ENCODE measurements at regions not wholly inside any gene's neighbourhood (a gene's known extent, or its start where the extent isn't known, plus 50 kb on each side); places are given as distances from the start of the nearest gene placed in this dataset.

GRCh38 chr12:87813476-87814234 is 215.5 kb downstream of the C12orf50 start:
- peak; percentile 47 to 80 for DNase-seq (ENCODE audit: low read depth in 2 of 2)
- no peak for TF ChIP-seq CTCF (IDR thresholded peaks at IDR 0.05; ENCODE audit: low read depth, low read length)

DNA sequence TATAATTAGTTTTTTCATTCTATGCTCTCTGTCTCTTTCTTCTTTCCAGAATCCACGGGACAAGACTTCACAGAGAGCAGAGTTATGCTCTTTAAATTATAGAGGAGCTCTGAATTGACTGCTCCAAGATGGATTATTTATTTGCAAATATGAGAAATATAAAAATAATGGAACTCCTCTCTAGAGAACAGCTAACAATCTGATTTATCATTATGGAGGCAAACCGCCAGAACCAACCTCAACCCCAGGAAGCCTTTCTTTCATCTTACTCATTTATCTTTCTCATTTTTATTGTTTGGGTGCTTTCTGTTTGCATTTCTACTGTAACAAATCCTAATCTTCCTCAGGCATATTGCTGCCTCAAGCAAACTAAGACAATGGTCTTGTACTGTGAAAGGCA is 216.5 kb downstream of the C12orf50 start:
- no peak for TF ChIP-seq CTCF (IDR thresholded peaks at IDR 0.05; ENCODE audit: low read depth, low read length)
- H3K4me3 ChIP-seq (replicated peaks in 1 of 2; ENCODE audit: low read depth in 2 of 2, low read length in 2 of 2): no peak overlapping the region
- no peak for DNase-seq (ENCODE audit: low read depth in 2 of 2)

More at GRCh38 chr12:87813476-87814234, 215.5 kb downstream of the C12orf50 start:
- no peak overlapping the region for H3K4me3 ChIP-seq (replicated peaks in 1 of 2; ENCODE audit: low read depth in 2 of 2, low read length in 2 of 2)

- TF ChIP-seq CTCF (IDR thresholded peaks at IDR 0.05; ENCODE audit: low read depth, low read length): no peak
- DNase-seq (ENCODE audit: low read depth in 2 of 2): peak in 1 of 2 donors; percentile 44
- no peak overlapping the region for H3K4me3 ChIP-seq (replicated peaks in 1 of 2; ENCODE audit: low read depth in 2 of 2, low read length in 2 of 2)
Measured at GRCh38 chr12:87812030-87812429, 217.2 kb downstream of the C12orf50 start.

- no peak overlapping the region for H3K4me3 ChIP-seq (replicated peaks in 1 of 2; ENCODE audit: low read depth in 2 of 2, low read length in 2 of 2)
- no peak for TF ChIP-seq CTCF (IDR thresholded peaks at IDR 0.05; ENCODE audit: low read depth, low read length)
- peak in 1 of 2 donors; percentile 51 for DNase-seq (ENCODE audit: low read depth in 2 of 2)
Measured at GRCh38 chr12:87809916-87810315, 219.3 kb downstream of the C12orf50 start.

DNA sequence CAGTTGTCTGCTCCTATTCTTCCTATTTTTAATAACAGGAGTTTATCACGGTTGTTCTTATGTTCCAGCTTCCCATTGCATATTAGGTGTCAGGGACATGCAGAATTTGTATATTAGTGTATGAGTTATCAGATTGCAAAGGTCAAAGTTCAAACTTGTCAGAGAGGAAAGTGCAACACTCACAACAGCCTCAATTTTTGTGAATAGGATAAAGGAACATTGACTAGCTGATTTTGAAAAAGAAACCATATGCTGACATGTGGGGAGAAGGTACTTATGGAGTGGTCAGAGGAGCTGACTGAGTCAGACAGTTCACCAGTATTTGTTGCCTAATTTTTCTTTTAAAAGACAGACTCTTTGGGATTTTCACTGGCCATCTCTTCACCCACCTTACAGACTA is 222.1 kb downstream of the C12orf50 start:
- H3K4me3 ChIP-seq (replicated peaks in 1 of 2; ENCODE audit: low read depth in 2 of 2, low read length in 2 of 2): no peak overlapping the region
- DNase-seq (ENCODE audit: low read depth in 2 of 2): peak in 1 of 2 donors; percentile 20
- no peak for TF ChIP-seq CTCF (IDR thresholded peaks at IDR 0.05; ENCODE audit: low read depth, low read length)

DNA sequence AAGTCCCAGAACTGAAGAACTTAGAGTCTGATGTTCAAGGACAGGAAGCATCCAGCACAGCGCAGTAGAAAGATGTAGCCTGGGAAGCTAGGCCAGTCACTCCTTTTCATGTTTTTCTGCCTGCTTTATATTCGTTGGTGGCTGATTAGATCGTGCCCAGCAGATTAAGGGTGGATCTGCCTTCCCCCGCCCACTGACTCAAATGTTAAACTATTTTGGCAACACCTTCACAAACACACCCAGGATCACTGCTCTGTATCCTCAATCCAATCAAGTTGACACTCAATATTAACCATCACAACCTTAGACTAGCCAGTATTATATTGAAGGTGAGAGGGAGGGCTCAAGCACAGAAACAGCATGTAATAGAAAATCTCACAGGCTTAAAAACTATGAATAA is 222.9 kb downstream of the C12orf50 start:
- H3K4me3 ChIP-seq (replicated peaks in 1 of 2; ENCODE audit: low read depth in 2 of 2, low read length in 2 of 2): no peak overlapping the region
- no peak for DNase-seq (ENCODE audit: low read depth in 2 of 2)
- TF ChIP-seq CTCF (IDR thresholded peaks at IDR 0.05; ENCODE audit: low read depth, low read length): no peak

- no peak for TF ChIP-seq CTCF (IDR thresholded peaks at IDR 0.05; ENCODE audit: low read depth, low read length)
- no peak overlapping the region for H3K4me3 ChIP-seq (replicated peaks in 1 of 2; ENCODE audit: low read depth in 2 of 2, low read length in 2 of 2)
- no peak for DNase-seq (ENCODE audit: low read depth in 2 of 2)
Measured at GRCh38 chr12:87804386-87804785, 224.8 kb downstream of the C12orf50 start.
